Body of pancreas (tissue), 4 donors: ENCODE measurements at regions not wholly inside any gene's neighbourhood (a gene's known extent, or its start where the extent isn't known, plus 50 kb on each side); places are given as distances from the start of the nearest gene placed in this dataset.

Experiments used
- POLR2A ChIP-seq, 3 donors: fragments of 450-650 bp; IDR thresholded peaks; one replicate each; pipeline ENCODE4 v1.6.1; 2016; ENCODE audit warnings: antibody characterized with exemption in 3 of 3, mild to moderate bottlenecking in 2 of 3
- TF ChIP-seq, protein P1 (sequence below), 7 experiments: fragments of 450-650 bp in 4 of 7; fragments of 200-600 bp in 3 of 7; sonication (generic) in 3 of 7; IDR thresholded peaks; one replicate each; pipeline ENCODE4 v1.5.1; 2016 to 2019; ENCODE audit warnings: antibody characterized with exemption in 7 of 7

GRCh38 chr11:23931443-23931842, 565.4 kb upstream of the LUZP2 start:
- TF ChIP-seq, protein P1, sequence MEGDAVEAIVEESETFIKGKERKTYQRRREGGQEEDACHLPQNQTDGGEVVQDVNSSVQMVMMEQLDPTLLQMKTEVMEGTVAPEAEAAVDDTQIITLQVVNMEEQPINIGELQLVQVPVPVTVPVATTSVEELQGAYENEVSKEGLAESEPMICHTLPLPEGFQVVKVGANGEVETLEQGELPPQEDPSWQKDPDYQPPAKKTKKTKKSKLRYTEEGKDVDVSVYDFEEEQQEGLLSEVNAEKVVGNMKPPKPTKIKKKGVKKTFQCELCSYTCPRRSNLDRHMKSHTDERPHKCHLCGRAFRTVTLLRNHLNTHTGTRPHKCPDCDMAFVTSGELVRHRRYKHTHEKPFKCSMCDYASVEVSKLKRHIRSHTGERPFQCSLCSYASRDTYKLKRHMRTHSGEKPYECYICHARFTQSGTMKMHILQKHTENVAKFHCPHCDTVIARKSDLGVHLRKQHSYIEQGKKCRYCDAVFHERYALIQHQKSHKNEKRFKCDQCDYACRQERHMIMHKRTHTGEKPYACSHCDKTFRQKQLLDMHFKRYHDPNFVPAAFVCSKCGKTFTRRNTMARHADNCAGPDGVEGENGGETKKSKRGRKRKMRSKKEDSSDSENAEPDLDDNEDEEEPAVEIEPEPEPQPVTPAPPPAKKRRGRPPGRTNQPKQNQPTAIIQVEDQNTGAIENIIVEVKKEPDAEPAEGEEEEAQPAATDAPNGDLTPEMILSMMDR (IDR thresholded peaks at IDR 0.05) = no peak
- no peak for TF ChIP-seq POLR2A (IDR thresholded peaks at IDR 0.05)
